ENCODE measurements at regions not wholly inside any gene's neighbourhood (a gene's known extent, or its start where the extent isn't known, plus 50 kb on each side); places are given as distances from the start of the nearest gene placed in this dataset.
"Not testable (repeated sequence)": the region's sequence is repeated elsewhere in the genome, so short reads cannot be mapped to it uniquely, and the experiment has no call there.

DNA sequence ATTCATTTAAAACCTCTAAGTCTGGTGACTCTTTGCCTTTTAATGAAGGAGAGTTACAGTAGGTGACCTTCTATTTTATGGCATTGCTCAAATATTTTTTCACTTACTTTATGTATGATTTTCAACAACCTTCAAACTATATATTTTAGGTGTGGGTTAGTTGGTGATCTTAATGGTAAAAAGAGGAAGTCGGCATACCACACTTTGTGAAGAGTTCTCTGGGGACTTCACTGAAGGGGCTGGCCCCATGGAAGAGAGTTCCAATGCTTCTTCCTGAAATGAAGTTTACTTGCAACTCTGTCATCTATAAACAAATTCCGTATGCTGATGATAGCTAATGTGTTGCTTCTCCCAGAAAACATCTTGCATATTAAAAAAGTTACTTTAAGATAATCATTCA, 647.0 kb upstream of the SGO1 start:
- TF ChIP-seq, protein P1, sequence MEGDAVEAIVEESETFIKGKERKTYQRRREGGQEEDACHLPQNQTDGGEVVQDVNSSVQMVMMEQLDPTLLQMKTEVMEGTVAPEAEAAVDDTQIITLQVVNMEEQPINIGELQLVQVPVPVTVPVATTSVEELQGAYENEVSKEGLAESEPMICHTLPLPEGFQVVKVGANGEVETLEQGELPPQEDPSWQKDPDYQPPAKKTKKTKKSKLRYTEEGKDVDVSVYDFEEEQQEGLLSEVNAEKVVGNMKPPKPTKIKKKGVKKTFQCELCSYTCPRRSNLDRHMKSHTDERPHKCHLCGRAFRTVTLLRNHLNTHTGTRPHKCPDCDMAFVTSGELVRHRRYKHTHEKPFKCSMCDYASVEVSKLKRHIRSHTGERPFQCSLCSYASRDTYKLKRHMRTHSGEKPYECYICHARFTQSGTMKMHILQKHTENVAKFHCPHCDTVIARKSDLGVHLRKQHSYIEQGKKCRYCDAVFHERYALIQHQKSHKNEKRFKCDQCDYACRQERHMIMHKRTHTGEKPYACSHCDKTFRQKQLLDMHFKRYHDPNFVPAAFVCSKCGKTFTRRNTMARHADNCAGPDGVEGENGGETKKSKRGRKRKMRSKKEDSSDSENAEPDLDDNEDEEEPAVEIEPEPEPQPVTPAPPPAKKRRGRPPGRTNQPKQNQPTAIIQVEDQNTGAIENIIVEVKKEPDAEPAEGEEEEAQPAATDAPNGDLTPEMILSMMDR (IDR thresholded peaks at IDR 0.05; ENCODE audit: borderline replicate concordance, insufficient read depth, low read depth, low read length) = no peak
- H3K4me3 ChIP-seq (ENCODE audit: low read depth, low read length) = no peak overlapping the region

DNA sequence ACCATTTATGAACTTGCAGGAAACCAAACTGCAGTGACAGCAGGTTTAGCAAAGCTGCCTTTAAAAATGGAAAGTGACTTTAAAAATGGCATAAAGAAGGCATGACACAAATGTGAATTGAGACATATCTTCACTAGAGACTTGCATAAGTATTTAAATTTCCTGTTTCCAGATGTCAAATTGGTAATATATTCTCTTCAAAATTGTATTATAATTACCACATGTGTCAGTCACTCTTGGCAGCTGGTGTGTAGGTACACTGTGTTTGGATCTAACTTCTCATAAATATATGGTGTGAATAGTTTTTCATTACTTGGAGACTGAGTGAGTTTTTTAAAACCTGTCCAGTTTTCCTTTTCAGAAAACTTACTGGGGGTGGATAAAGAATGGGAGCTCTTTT, 636.2 kb upstream of the SGO1 start:
- TF ChIP-seq, protein P1 (IDR thresholded peaks at IDR 0.05; ENCODE audit: borderline replicate concordance, insufficient read depth, low read depth, low read length) = no peak
- H3K4me3 ChIP-seq (ENCODE audit: low read depth, low read length) = no peak overlapping the region

DNA sequence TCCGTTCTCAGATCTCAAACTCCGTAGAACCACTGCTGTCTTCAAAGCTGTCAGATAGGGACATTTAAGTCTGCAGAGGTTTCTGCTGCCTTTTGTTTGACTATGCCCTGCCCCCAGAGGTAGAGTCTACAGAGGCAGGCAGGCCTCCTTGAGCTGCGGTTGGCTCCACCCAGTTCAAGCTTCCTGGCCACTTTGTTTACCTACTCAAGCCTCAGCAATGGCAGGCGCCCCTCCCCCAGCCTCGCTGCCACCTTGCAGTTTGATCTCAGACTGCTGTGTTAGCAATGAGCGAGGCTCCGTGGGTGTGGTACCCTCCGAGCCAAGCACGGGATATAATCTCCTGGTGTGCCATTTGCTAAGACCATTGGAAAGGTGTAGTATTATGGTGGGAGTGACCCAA, 634.9 kb upstream of the SGO1 start:
- not testable (repeated sequence) for H3K4me3 ChIP-seq (ENCODE audit: low read depth, low read length)

DNA sequence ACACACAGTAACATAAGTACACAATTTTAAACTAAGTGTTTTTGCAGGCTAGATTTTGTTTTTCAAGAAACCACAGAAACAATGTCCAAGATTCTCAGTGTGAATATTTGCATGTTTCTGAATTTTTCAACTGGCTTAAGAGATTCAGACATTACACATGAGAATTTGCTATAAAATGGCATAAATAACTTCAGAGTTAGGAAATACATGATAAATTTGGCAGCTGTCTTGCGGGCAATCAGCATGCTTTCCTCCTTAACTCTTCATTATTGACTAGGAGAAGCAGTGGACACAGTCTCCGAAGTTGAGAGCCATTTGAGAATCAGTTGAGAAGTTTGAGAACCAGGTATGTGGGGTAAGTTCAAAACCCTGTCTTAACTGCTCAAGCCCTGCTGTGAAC, 625.6 kb upstream of the SGO1 start:
- no peak overlapping the region for H3K4me3 ChIP-seq (ENCODE audit: low read depth, low read length)
- TF ChIP-seq, protein P1 (IDR thresholded peaks at IDR 0.05; ENCODE audit: borderline replicate concordance, insufficient read depth, low read depth, low read length) = no peak

DNA sequence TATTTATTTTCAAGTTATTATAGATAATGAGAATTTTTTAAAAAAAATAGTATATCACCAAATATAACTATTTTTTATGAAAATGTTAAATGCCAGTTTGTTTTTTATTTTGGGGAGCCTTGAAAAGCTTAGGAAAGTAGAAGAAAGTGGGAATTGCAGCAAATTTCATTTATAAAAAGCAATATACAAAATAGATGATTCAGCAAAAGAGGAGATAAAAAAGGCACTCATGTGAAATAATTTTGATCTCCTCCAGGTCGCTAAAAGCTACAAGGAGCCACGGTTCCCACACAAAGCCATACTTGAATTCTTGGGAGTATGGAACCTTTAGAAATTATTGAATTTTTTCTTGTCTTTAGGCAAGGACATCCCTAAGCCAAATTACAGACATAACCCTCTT, 625.0 kb upstream of the SGO1 start:
- TF ChIP-seq, protein P1 (IDR thresholded peaks at IDR 0.05; ENCODE audit: borderline replicate concordance, insufficient read depth, low read depth, low read length) = no peak

DNA sequence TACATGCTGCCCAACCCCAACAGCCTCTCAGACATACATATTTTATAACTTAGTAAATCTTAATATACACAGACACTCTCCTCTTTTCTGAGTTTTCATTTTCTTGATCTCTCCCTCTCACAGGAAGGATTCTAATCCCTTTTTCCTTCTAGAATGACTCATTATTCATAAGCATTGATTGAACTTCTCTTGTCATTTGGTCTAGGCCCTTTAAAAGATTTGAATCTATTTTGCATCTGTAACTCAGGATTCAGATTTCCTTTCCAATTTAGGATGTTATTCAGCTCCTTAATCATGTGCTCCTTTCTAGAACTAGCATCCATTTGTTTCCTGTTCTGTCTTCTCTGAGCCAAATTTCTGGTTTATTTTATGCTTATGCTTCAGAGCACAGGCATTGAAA, 624.5 kb upstream of the SGO1 start:
- no peak overlapping the region for H3K4me3 ChIP-seq (ENCODE audit: low read depth, low read length)
- TF ChIP-seq, protein P1 (IDR thresholded peaks at IDR 0.05; ENCODE audit: borderline replicate concordance, insufficient read depth, low read depth, low read length) = no peak

More for the DNA sequence above, 625.0 kb upstream of the SGO1 start:
- no peak overlapping the region for H3K4me3 ChIP-seq (ENCODE audit: low read depth, low read length)

DNA sequence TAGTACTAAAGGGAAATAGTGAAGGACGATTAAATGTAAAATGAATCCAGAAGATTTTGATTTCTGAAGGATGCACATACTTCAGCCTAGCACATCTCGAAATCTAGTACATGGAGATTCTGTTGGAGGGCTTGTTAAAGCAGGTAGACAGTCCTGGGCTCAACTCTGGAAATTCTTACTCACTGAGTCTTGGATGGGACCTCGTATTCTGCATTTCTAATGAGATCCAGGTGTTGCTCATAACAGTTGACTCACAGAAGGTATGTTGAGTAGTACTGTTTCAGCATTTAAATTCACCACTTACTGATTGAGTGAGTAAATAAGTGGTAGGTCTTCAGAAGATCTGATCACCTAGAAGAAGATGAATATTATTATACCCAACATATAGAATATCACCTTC, 623.4 kb upstream of the SGO1 start:
- TF ChIP-seq, protein P1 (IDR thresholded peaks at IDR 0.05; ENCODE audit: borderline replicate concordance, insufficient read depth, low read depth, low read length) = no peak
- H3K4me3 ChIP-seq (ENCODE audit: low read depth, low read length) = no peak overlapping the region

DNA sequence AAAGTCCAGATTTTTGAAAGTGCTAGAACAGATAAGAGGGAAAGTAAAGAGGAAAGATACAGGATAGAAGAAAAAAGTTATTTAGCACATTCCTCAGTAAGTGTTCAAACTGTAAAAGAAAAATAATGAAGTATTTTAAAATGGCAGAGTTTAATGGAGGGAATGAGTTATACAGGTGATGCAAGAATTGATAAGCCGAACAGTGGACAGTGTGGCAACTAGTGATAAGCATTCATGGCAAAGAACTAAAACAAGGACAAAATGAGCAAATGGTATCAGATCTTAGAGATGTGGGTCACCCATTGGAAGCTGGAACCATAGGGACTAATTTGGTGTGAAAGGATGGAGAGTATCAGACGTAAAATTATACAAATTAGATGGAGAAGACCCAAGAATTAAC, 622.9 kb upstream of the SGO1 start:
- no peak overlapping the region for H3K4me3 ChIP-seq (ENCODE audit: low read depth, low read length)
- TF ChIP-seq, protein P1 (IDR thresholded peaks at IDR 0.05; ENCODE audit: borderline replicate concordance, insufficient read depth, low read depth, low read length) = no peak

All from GM12875 (cell line).